HL-60 (cell line): ENCODE measurements at regions not wholly inside any gene's neighbourhood (a gene's known extent, or its start where the extent isn't known, plus 50 kb on each side); places are given as distances from the start of the nearest gene placed in this dataset.

Experiments used
- CTCF ChIP-seq: IDR thresholded peaks from one replicate; pipeline ENCODE4 v1.5.1; 2011; ENCODE audit warnings: low read length, control low read depth, inconsistent platforms; ENCODE audit not compliant: insufficient read depth
- GABPA ChIP-seq: IDR thresholded peaks from 2 replicates; pipeline ENCODE4 v1.6.1; 2012; ENCODE audit warnings: low read depth
- POLR2AphosphoS5 ChIP-seq: IDR thresholded peaks from 2 replicates; pipeline ENCODE4 v1.6.1; 2012; ENCODE audit warnings: low read depth
- REST ChIP-seq: IDR thresholded peaks from 2 replicates; pipeline ENCODE4 v1.6.1; 2012; ENCODE audit warnings: low read depth; ENCODE audit not compliant: insufficient replicate concordance

DNA sequence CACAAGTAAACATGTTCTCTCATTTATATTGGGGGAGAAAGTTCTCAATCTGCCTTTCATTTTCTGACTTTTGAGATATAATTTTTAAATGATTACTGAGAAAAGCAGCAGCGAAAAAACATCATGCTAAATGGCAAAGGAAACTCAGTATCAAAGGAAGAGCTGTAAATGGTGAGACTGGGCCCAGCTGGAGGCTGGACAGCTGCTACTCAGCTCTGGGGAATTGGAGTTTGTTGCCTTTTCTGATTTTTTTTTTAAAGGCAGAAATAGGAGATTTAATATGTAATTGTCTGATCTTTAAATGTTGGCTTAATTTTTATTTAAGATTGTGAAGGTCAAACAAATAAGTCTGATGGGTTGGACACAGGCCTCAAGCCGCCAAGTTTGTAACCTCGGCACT lies 137.1 kb upstream of the TACR1 start:
- TF ChIP-seq CTCF (no peak), POLR2AphosphoS5 (no peak), REST (no peak), GABPA (no peak)
